ENCODE measurements at regions not wholly inside any gene's neighbourhood (a gene's known extent, or its start where the extent isn't known, plus 50 kb on each side); places are given as distances from the start of the nearest gene placed in this dataset.
"Not testable (repeated sequence)": the region's sequence is repeated elsewhere in the genome, so short reads cannot be mapped to it uniquely, and the experiment has no call there.

DNA sequence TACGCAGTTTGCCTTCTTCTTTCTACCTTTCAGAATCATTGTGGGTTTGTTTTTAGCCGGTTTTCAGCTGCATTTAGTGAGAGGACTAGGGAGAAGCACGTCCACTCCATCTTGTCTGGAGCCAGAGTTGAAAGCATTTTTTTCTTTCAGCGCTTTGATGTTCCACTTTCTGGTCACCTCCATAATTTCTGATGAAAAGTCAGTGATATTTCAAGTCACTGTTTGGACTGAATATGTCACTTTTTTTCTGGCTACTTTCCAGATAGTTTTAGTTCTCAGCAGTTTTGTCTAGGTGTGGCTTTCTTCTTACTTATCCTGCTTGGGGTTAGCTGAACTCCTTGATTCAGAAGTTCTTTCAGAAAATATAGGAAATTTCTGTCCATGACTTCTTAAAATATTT, 123.9 kb upstream of the IER5L start:
- no peak for DNase-seq

- not testable (repeated sequence) for DNase-seq
These were observed 118.1 kb upstream of the IER5L start for GRCh38 chr9:129296195-129296594.

DNA sequence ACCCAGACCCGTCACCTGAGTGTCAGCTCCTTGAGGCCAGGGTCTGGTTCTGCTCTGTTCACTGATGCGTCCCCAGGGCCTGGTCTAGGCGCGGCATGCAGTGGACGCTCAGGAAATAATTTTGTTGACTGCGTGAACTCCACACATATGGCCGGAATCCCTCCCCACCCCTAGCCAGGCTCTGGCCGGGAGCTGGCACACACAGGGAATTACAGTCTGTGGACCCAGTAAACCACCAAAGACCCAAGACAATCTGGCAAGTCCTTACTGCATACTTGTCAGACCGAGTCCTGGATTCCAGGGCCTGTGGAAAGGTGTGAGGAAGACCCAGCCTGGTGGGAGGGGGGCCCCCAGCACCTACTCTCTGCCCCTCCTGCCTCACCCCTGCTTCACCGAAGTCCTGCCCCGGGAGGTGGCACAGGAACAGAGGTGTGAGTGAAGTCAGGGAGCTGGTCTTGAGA, 113.0 kb upstream of the IER5L start:
- no peak for DNase-seq

GRCh38 chr9:129290606-129291005, 112.5 kb upstream of the IER5L start:
- DNase-seq = no peak

- DNase-seq = no peak
These were observed 111.8 kb upstream of the IER5L start for GRCh38 chr9:129289883-129290282.

GRCh38 chr9:129289131-129289731, 111.2 kb upstream of the IER5L start:
- no peak for DNase-seq

GRCh38 chr9:129287619-129288305, 109.7 kb upstream of the IER5L start:
- no peak for DNase-seq

DNA sequence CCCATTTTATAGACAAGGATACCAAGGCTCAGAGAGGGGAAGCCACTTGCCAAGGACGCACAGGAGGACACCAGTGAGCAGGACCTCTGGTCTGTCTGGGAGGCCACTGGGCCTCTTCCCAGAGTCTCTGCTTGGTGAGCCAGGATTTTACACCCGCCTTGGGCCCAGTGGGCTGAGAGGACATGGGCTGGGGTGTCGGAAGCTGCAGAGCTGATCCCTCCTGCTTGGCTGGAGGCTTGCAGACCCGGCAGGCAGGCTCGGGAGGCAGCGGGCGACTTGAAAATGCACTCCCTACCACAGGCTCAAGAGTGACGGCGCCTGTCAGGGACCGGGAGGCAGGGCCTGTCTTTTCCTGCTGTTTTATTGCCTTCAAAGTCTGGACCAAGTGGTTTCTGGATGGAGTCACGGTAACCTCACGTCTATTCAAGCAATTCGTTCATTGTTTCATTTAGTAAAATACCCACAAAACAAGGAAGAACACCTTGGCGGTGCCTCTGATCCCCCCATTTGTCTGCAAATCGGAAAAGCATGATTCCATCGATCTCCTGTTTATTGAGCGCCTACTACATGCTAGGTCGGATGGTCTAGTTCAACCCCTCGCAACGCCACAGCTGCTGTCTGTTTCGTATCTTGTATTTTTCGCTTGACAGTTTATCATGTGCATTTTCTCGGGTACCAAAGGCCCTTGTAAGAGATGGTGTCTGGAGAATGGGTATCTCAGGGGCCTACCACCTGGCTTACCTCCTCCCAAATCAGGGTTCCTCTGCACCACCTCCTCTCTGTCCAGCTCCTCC, 108.1 kb upstream of the IER5L start:
- DNase-seq = no peak

GRCh38 chr9:129285382-129285781, 107.3 kb upstream of the IER5L start:
- DNase-seq = no peak

DNA sequence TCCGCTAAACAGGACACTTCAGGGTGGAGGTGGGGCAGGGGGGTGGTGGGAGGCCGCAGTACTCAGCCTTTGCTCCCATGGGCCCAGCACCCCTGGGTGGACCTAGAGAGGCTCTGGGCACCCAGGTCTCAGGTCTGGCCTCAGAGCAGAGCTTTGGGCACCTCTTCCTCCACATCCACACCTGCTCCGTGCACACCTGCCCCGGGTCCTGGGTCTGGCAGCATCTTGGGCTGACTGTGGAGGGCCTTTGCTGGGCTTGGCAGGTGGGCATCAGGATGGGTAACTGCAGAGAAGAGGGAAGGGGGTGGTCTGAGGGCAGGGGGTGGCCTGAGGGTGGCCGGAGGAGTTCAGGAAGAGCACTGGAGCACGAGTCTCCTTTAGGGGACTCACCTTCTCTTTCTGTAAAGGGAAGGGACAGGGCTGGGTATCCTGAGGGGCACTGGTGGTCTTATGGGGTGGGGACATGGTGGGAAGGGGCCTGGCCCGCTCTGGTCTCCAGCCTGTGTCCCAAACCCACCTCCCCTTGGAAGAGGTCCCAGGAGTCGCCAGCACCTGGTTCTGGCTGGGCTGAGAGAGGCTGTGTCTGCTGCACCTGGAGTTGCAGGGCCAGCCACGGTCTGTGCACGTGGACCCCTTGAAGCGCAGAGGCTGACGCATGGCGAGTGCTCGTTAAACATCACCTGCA, 106.7 kb upstream of the IER5L start:
- no peak for DNase-seq

GRCh38 chr9:129283705-129284606, 105.9 kb upstream of the IER5L start:
- DNase-seq = no peak

DNA sequence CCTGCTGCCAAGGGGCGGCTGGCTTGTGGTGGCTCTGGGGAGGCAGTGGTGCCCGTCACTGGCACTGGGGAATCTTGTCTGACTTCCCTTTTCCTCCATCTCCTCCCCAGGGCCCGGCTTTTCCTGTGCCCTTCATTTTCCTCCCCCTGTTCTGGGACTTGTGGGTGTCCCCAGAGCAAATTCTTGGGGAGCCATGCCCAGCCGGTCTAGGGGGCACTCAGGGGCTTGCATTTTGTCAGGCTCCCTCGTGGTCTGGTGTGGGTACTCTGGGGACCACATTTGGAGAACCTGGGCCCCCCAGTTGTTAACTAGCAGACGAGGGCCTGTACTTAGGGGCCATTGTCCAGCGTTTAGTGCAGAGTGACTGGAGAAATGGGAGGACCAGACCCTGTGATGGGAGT, 105.2 kb upstream of the IER5L start:
- no peak for DNase-seq

- no peak for DNase-seq
These were observed 104.7 kb upstream of the IER5L start for GRCh38 chr9:129282731-129283211.

DNA sequence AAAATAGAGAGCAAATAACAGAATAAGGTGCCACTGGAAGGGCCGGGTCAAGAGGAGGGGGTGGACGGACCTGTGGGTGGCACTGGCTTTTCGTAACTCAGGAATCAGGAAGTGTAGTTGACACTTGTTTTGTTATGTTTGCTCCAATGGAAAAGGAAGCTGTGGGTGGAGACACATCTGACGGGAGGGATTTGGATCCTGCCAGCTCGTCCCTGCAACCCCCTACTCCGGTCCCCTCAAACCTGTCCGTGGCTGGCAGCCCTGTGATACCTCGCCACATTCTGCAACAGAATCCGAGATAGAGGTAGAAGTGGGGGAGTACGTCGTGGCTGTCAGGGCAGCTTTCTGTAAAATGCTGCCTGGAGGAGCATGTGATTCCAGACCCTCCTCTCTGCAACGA, 104.2 kb upstream of the IER5L start:
- no peak for DNase-seq

DNA sequence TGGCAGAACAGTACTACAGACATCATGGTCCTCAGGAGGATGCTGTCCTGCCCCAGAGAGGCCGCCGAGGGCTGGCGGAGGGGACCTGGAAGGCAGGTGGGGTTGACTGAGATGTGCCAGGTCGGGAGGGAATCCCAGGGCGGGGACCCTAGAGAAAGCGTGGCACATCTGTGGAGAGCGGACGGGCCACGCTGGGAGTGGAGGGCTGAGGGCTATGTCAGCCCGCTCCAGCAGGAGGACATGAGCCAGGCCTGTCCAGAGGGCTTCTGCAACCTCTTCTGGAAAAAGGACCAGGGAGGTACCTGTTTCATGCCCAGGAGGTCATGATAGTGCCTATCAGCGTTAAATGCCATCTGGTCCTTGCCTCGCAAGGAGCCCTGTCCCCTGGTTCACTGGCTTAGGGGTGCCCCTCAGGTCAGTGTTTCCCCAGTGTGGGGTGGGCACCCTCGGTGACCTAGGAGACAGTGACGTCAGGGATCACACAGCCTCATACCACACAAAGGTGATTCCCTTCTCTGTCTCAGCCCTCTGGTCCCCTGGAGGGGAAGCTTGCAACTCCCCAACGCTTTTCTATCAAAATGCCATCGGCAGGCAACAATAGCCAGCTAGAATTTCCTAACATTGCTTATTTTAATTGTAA, 103.6 kb upstream of the IER5L start:
- DNase-seq = no peak

GRCh38 chr9:129280623-129281271, 102.7 kb upstream of the IER5L start:
- DNase-seq = no peak

GRCh38 chr9:129280236-129280622, 102.2 kb upstream of the IER5L start:
- no peak for DNase-seq

DNA sequence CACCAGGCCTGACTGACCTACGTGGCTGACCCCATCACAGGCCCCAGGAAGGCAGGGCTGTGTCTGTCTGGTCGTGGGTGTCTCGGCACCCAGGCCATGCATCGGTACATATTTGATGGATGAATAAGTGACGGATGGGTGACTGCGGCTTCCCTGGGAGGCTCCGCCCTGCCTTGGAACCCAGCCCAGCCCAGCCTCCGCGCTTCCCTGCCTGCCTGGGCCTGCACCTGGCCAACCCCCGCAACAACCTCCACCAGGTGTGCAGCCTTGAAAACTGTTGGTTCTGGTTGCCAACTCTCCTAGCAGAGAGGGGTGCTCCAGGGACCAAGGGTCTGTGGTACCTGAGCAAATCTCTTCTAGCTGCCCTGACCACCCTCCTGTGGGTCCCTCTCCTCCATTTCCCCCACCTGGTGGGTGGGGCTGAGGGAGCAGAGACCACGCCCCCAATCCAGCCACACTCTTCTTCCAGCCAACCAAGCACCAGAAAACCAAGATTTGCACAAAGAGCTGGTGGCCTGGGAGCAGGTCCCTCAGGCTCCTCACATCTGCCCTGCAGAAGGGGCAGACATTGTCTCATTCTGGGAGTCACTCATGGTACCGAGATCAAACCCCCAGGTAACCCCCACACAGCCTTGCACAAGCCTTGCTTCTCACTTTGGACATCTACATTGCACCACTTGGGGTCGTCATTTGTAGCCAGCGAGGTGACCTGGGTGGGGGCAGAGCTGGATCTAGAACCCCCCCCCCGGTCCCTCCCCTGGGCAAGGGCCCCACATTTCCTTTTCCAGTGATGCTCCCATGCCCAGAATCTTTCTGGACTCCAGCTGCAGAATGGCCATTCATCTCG, 100.6 kb upstream of the IER5L start:
- DNase-seq = no peak

- no peak for DNase-seq
These were observed 98.6 kb upstream of the IER5L start for GRCh38 chr9:129276486-129277230.

Data from stimulated activated CD4-positive, alpha-beta T cell treated with anti-CD3 and anti-CD28 coated beads, Interleukin-4, amount 100 ng/mL, for 24 hours (primary cell).